Breast epithelium (tissue), 3 donors: ENCODE measurements at regions not wholly inside any gene's neighbourhood (a gene's known extent, or its start where the extent isn't known, plus 50 kb on each side); places are given as distances from the start of the nearest gene placed in this dataset.

Source experiments
- POLR2A ChIP-seq: fragments of 450-650 bp; IDR thresholded peaks from one replicate; pipeline ENCODE4 v1.6.1; 2016; ENCODE audit warnings: antibody characterized with exemption, mild to moderate bottlenecking, moderate library complexity
- TF ChIP-seq, protein P1 (sequence below), 3 donors: fragments of 450-650 bp; IDR thresholded peaks; one replicate each; pipeline ENCODE4 v1.5.1; 2016 to 2017; ENCODE audit warnings: antibody characterized with exemption in 3 of 3, mild to moderate bottlenecking in 3 of 3, moderate library complexity in 3 of 3

DNA sequence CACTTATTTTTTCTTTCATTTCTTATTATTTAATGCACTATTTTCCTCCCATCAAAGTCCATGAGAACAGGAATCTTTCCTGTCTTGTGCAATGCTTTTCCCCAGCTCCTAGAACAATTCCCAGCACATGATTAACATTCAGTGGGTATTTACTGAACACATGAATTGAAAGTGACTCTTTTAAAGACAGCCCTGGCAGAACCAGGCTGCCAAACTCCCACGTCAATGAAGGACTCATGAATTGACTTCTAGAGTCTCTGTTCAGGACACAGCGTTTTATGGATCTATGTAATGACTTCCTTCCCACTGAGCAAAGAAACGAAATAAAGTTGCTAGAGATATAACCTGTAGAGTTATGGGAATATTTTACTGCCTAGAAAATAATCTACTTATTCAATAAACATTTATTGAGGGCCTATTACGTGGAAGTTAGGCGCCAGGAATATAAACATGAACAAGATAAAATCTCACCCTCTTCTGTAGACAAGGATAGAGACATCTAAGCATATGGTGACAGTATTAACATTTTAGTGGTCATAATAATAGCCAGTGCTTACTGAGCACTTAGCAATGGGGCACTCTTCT lies 485.9 kb upstream of the KLF4 start:
- TF ChIP-seq, protein P1, sequence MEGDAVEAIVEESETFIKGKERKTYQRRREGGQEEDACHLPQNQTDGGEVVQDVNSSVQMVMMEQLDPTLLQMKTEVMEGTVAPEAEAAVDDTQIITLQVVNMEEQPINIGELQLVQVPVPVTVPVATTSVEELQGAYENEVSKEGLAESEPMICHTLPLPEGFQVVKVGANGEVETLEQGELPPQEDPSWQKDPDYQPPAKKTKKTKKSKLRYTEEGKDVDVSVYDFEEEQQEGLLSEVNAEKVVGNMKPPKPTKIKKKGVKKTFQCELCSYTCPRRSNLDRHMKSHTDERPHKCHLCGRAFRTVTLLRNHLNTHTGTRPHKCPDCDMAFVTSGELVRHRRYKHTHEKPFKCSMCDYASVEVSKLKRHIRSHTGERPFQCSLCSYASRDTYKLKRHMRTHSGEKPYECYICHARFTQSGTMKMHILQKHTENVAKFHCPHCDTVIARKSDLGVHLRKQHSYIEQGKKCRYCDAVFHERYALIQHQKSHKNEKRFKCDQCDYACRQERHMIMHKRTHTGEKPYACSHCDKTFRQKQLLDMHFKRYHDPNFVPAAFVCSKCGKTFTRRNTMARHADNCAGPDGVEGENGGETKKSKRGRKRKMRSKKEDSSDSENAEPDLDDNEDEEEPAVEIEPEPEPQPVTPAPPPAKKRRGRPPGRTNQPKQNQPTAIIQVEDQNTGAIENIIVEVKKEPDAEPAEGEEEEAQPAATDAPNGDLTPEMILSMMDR (IDR thresholded peaks at IDR 0.05): no peak
- TF ChIP-seq POLR2A: no peak
